ENCODE measurements at regions not wholly inside any gene's neighbourhood (a gene's known extent, or its start where the extent isn't known, plus 50 kb on each side); places are given as distances from the start of the nearest gene placed in this dataset.
A peak's percentile ranks its signal among the peaks of the same experiment; 100 is the strongest.

GRCh38 chr18:29307231-29307630, 1130.3 kb upstream of the CDH2 start:
- DNase-seq = no peak

DNA sequence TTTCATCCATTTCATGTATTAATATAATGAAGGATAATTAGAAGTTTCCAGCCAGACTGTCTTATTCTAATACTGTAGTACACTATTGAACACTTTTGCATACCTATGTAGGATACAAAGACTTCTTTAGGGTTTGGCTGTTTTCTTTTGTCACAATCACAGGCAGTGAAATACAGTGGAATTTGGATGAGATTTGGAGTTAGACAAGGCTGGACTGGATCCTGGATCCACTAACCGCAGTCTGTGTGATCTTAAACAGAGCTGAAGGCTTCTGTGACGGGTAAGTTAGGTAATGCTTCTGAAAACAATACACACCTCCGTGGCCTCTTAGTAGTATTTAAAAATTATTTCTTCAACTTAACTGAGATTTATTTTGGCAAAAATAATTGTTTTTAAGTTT, 1128.6 kb upstream of the CDH2 start:
- no peak for DNase-seq

DNA sequence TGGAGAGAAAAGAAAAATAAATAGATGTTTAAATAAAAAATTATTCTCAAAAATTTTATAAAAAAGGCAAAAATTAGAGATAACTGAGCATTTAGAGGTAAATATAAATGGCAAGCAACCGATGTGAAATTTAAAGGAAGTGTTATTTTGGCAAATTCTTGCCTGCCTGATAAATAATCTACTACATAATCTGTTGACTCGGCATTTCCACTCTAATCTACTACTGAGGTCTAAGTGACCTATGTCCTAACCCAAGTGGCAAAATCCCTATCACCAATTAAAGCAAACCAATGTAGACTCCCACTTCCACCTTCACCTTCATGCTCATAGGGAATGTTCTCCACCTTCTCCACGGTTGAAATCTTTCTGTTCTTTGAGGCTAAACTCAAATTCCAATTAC, 1124.1 kb upstream of the CDH2 start:
- no peak for DNase-seq

GRCh38 chr18:29285471-29285870, 1108.5 kb upstream of the CDH2 start:
- DNase-seq = no peak

DNA sequence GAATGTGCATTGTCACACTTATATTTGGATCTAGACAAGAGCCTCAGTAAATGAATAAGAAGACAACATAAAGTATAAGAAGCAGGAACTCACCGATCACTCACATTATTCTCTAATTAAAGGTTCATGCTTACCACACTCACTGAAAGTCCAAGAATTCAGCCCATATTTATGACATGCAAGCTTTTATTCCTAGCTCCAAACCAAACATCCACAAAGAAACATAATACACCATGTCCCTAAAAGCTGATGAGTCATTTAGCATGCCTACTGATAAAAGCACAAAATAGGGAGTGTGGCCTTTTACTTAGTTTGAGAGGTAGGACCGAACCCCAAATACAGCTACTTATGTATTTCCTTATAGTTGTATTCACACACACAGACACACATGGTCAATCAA, 1094.6 kb upstream of the CDH2 start:
- no peak for DNase-seq

DNA sequence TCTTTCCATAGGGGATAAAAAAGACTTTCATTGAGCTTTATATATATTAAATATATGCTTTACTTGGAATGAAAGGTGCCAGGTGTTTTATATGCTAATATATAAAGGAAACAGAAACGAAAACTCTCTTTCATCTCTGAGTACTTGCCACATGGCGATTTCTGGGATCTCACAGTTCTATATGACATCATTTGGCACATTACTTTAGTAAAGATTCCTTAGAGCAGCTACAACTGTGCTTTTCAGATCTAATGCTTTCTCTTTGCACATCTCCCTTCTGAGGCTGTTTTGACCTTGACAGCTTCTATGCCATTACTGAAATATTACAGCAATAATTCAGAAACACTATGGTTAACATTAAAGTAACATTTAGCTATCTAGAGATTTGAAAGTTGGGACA, 1082.9 kb upstream of the CDH2 start:
- no peak for DNase-seq

DNA sequence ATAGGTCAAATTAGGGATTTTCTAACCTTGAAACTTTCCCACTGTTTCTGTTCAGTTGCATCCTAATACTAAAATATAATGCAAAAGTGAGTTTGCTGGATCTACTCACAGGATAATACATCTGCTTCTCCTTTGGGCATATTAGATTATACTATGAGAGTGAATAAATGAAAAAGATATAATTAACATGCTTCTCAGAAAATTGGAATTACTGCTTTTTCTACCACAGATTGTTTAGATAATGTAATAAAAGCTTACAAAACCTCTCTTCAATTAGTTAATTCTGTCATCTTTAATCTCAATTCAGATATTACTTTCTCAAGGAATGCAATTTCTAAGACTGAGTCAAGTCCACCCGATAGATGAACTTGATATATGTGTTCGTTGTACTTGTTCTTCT, 1077.2 kb upstream of the CDH2 start:
- no peak for DNase-seq

DNA sequence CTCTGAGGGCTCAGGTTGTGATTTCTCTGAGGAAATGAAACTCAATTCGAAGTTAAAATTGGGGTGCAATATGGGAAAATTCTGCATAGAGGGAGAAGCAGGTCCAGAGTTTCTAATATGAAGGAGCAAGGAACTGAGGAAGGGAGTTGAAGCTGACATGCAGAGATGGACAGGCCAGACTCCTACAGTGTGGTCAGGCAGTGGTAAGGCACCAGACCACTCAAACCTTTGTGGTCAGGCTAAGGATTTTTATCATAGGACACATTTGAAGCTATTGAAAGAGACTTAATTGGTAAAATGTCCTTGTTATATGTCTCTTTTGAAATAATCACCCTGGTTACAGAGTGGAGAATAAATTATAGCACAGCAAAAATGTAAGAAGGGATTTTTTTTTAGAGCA, 1074.8 kb upstream of the CDH2 start:
- no peak for DNase-seq

DNA sequence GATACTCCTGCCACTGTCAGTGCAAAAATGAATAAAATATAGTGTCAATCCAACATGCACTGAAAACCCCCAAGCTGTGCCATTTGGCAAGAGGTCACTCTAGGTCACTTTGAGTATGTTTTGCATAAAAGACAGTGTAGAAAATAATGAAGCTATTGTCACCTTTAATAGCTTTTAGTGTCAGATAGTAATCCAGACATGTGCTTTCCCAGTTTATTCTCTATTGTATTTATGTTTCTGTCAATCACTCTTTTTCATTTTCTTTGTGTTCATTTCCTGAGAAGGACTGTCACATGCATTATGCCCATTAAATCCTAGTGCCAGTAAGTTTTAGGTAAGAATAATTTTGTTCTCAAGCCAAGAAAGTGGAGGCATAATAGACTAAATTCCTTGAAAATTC, 1073.9 kb upstream of the CDH2 start:
- no peak for DNase-seq

DNA sequence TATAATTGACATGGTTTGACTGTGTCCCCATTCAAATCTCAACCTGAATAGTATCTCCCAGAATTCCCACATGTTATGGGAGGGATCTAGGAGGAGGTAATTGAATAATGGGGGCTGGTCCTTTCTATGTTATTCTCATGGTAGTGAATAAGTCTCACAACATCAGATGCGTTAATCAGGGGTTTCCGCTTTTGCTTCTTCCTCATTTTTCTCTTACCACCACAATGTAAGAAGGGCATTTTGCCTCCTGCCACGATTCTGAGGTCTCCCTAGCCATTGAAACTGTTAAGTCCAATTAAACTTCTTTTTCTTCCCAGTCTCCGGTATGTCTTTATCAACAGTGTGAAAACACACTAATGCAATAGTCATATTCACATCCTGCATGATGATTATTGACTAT, 1073.3 kb upstream of the CDH2 start:
- DNase-seq = no peak

DNA sequence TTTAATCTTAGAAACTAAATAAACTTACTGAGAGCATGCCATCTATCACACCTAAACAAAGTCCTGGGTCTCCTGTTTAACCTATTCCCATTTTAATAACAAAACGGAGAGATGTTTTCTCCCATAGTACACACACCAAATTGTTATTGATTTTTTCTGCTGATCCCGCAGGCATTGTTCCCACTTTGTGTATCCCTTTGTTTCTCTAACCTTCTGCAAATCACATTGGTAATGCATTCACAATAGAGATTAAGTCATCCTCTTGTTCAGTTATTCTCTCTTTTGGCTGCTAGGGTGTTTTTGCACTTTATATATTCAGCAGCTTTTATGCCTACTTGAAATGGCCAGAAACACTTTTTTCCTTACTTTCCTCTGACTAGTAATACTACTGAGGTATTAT, 1071.9 kb upstream of the CDH2 start:
- DNase-seq = peak; percentile 16

GRCh38 chr18:29241199-29241598, 1064.3 kb upstream of the CDH2 start:
- DNase-seq = no peak

GRCh38 chr18:29234751-29235150, 1057.8 kb upstream of the CDH2 start:
- DNase-seq = no peak

DNA sequence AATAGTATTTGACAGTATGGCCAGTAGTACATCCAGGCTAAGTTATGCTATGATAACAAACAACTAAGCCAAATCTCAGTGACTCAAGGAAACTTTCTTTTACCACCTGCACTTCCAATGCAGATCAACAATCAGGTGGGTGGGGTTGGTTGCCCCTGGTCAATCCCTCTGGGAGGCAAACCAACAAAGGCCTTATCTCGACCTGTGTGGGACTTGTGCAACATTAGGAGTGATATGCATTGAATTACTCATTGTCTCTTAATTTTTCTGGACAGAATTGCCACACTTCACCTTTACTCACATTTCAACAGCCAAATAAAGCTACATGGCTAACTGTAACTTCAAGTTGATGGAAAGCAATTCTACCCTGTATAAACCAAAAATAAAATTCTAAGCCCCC, 1049.3 kb upstream of the CDH2 start:
- no peak for DNase-seq

GRCh38 chr18:29225351-29225750, 1048.4 kb upstream of the CDH2 start:
- DNase-seq = no peak

GRCh38 chr18:29218091-29218490, 1041.2 kb upstream of the CDH2 start:
- no peak for DNase-seq

- DNase-seq = no peak
Observed at GRCh38 chr18:29217124-29217915, 1040.4 kb upstream of the CDH2 start.

DNA sequence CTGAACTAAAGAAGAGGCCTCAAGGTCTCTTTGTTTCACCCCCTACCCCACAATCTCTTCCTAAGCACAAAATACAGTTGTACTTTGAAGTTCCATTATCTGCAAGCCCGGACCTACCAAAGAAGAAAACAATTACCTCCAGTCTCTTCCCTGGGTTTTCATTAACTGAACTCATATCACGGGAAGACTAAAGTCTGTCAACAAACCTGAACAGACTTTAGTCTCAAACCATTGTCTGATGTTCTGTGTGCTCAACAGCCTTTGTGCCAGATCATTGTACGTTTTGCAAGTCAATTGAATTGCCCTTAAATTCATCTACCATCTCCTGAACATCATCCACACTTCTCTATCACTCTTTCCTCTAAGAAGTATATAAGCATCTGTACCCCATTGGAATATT, 1021.9 kb upstream of the CDH2 start:
- no peak for DNase-seq

- no peak for DNase-seq
Observed at GRCh38 chr18:29196307-29196706, 1019.4 kb upstream of the CDH2 start.

DNA sequence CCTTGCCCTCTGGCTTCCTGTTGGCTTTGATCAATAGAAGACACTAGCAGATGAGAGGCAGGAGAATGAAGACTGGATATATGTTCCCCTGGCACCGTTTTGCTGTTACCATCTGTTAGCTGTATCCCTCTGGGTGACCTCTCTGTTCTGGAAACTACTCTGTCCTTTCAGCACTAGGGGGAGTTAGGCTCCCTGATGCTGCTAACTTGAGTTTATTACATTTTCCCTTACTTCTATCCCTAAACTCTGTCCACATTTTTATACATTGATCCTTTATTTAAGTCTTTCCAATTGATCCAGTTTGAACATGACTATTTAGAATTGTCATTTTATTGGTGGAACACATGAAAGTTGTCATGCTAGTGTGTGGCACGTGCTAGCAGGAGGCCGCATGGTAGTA, 1014.3 kb upstream of the CDH2 start:
- DNase-seq = no peak

DNA sequence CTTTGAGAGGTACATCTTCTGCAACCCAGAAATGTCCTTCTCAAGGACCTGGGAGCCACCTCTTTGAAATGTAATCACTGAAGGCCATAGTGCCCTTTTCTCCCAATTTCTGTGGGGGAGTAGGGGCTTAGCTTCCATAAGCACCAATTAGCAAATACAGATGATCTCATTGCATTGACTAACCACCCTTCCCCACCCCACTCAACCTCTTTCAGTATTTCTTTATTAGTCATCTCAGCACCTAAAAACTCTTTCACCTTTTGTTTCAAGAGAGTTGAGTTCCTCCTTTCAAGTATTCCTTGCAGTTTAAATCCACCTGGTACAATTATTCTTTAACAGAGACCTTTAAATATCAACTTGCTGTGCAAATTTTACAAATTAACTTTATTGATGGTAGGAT, 1011.8 kb upstream of the CDH2 start:
- DNase-seq = no peak

- no peak for DNase-seq
Observed at GRCh38 chr18:29185801-29186200, 1008.9 kb upstream of the CDH2 start.

- no peak for DNase-seq
Observed at GRCh38 chr18:29184654-29185053, 1007.7 kb upstream of the CDH2 start.

DNA sequence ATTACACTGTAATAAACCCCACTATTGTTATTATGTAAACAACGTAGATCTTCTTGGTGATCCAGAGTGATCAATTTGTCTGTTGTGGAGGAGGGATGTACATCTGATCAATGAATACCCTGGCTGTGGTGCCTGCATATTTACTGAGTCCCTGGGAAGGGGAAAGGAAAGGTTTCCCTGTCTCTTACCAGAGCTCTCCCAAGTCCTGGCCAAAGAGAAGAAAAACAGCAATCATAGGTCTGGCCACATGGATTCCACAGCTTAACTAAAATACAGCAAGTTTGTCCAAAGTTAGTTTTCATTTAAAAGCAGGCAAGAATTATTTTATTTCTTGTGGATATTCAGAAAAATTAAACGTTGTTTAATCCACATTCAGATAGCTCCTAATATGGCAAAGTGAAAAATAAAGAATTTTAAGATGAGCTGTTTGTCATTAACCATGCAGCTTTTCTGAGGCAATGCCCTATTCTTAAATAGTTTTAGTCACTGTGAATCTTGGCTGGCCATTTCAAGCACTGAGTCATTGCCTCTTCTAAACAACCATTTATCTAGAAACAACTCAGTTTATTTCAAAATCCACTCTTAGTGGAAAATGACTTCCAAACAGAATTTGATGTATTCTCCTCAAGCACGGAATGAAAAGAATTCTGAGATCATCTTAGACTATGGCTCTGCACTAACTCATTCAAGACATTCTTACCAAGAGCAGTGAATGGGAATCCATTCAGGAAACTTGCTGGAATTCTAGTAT, 1004.4 kb upstream of the CDH2 start:
- no peak for DNase-seq

GRCh38 chr18:29176681-29177080, 999.8 kb upstream of the CDH2 start:
- DNase-seq = no peak
